GM12892 (cell line): ENCODE measurements at regions not wholly inside any gene's neighbourhood (a gene's known extent, or its start where the extent isn't known, plus 50 kb on each side); places are given as distances from the start of the nearest gene placed in this dataset.

Experiments
- POLR2A ChIP-seq: IDR thresholded peaks from 2 replicates; pipeline ENCODE4 v1.6.1; 2011; ENCODE audit warnings: low read depth, low read length, control low read depth
- POLR2AphosphoS5 ChIP-seq: IDR thresholded peaks from 2 replicates; pipeline ENCODE4 v1.6.1; 2011; ENCODE audit warnings: low read depth, low read length, control low read depth

- TF ChIP-seq POLR2AphosphoS5 (no peak), POLR2A (no peak)
Observed at GRCh38 chr18:8978394-8978793, 124.1 kb upstream of the NDUFV2 start.
